Astrocyte of the cerebellum (primary cell): ENCODE measurements at regions not wholly inside any gene's neighbourhood (a gene's known extent, or its start where the extent isn't known, plus 50 kb on each side); places are given as distances from the start of the nearest gene placed in this dataset.

ENCODE experiments used
- DNase-seq: peaks from one replicate; pipeline ENCODE4 v3.0.0-alpha.2; 2011; ENCODE audit warnings: low read depth
- H3K4me3 ChIP-seq: 2 replicates; pipeline ENCODE4 v1.5.1; 2011; ENCODE audit warnings: mild to moderate bottlenecking, low read depth, low read length, moderate library complexity
- in situ Hi-C: cut with HindIII; loops from 2 replicates; pipeline ENCODE4 v1.10.0; 2017; ENCODE audit warnings: low sequenced_read_pairs
- TF ChIP-seq, protein P1 (sequence below): IDR thresholded peaks from 2 replicates; pipeline ENCODE4 v1.5.1; 2012; ENCODE audit warnings: low read length, low read depth, moderate library complexity, mild to moderate bottlenecking; ENCODE audit errors: missing control alignments

DNA sequence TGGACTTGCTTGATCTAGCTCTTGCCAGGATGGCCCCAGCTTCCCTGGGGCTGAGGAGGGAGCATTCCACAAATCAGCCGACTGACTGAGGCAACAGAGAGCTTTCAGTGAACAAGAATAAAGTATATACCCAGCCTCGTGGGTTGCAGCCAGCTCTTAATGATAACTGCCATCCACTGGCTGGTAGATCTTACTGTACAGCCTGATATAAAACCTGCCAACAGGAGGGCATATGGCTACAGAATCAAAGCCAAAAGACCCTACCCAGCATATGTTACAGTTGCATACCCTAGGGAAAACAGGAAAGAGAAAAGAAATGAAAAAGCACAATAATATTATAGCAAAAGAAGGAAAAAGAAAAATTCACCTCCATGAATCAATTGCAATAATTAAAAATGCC is 775.9 kb upstream of the KIF2B start:
- in situ Hi-C loops: no loop called here
- DNase-seq: no peak
- TF ChIP-seq, protein P1, sequence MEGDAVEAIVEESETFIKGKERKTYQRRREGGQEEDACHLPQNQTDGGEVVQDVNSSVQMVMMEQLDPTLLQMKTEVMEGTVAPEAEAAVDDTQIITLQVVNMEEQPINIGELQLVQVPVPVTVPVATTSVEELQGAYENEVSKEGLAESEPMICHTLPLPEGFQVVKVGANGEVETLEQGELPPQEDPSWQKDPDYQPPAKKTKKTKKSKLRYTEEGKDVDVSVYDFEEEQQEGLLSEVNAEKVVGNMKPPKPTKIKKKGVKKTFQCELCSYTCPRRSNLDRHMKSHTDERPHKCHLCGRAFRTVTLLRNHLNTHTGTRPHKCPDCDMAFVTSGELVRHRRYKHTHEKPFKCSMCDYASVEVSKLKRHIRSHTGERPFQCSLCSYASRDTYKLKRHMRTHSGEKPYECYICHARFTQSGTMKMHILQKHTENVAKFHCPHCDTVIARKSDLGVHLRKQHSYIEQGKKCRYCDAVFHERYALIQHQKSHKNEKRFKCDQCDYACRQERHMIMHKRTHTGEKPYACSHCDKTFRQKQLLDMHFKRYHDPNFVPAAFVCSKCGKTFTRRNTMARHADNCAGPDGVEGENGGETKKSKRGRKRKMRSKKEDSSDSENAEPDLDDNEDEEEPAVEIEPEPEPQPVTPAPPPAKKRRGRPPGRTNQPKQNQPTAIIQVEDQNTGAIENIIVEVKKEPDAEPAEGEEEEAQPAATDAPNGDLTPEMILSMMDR: no peak
- no peak overlapping the region for H3K4me3 ChIP-seq

DNA sequence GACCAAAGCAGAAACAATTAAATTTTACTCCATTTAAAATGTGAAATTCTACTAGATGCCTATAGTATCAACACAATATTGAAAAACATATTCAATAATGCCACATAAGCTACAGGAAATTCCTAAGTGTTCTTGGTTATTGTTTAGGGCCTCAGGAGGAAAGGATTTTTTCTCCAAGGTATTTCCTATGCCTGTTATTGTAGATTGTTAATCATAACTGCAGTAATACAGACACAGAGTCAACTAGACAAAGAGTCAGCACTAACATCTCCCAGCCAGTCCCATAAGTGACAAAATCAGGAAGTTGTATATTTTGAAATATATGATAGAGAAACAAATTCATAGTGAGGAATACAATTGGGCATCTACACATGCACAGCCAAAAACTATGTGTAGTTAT is 782.7 kb upstream of the KIF2B start:
- TF ChIP-seq, protein P1: no peak
- in situ Hi-C loops: no loop called here
- DNase-seq: no peak
- no peak overlapping the region for H3K4me3 ChIP-seq

DNA sequence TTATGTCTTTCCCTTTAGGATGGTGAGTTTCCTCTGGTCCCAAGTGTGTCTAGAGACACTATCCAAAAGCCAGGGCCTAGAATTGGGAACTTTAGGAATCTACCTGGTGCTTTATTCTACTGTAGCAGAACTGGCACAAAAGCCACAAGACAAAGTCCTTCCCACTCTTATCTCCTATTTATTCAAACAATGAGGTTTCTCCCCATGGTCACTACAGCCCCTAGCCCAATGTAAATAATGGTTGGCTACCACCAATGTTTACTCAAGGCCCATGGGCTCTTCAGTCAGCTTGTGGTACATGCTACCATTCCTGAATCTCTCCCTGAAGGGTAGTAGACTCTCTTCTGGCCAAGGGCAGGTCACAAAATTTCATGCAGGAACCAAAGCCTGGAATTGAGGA is 789.4 kb upstream of the KIF2B start:
- in situ Hi-C loops: no loop called here
- no peak for DNase-seq
- no peak overlapping the region for H3K4me3 ChIP-seq
- TF ChIP-seq, protein P1: no peak

DNA sequence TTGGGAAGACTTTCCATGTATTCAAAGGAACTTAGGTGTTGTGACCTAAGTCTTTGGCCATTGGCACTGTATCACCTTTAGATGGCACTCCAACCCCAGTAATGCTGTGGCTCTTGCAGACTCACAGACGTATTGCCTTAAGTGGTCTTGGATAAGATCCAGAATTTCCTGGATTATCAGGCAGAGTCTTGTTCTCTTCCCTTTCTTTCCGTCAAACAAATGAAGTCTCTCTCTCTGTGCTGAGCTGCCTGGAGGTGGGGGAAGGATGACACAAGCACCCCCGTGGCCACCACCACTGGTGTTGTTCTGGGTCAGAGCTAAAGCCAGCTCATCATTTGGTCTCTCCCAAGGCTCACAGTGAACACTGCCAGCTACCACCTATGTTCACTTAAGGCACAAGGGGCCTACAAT is 789.9 kb upstream of the KIF2B start:
- in situ Hi-C loops: no loop called here
- TF ChIP-seq, protein P1: peak; percentile 46
- peak; percentile 68 for DNase-seq
- no peak overlapping the region for H3K4me3 ChIP-seq

DNA sequence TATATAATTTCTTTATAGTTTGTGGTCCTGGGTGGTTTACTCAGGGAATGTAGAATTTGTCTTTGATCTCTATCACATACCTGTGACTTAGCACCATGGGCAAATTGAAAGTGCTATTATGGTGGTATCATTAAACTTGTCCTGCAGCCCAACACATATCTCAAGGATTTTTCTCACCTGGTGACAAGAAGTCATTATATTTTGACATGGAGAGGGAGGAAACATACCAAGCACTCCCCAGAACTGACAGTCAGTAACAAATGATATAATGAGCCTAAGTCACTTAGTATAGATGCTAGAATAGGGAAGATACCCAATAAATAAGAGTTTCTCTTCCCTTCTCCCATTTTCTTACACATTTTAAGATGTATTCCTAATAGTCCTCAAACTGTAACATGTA is 805.5 kb upstream of the KIF2B start:
- in situ Hi-C loops: no loop called here
- no peak overlapping the region for H3K4me3 ChIP-seq
- no peak for DNase-seq
- TF ChIP-seq, protein P1: no peak

DNA sequence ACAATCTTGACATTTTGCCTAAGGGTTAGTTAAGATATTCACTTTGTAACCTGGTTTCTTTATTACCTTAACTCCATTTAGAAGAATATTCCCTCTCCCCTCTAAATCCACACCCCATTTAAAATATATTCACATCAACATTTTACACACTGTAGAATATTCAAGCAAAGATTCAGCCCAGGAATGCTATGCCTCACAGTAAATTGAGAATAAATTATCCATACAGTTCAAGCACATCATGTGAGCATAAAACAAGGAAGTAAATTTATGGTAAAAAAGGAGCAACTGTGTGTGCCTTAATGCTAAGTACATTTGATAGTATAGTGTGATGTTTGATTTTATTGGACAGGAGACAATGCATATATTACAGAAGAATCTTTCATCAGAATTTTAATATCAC is 806.6 kb upstream of the KIF2B start:
- no peak overlapping the region for H3K4me3 ChIP-seq
- DNase-seq: no peak
- in situ Hi-C loops: no loop called here
- TF ChIP-seq, protein P1: no peak

DNA sequence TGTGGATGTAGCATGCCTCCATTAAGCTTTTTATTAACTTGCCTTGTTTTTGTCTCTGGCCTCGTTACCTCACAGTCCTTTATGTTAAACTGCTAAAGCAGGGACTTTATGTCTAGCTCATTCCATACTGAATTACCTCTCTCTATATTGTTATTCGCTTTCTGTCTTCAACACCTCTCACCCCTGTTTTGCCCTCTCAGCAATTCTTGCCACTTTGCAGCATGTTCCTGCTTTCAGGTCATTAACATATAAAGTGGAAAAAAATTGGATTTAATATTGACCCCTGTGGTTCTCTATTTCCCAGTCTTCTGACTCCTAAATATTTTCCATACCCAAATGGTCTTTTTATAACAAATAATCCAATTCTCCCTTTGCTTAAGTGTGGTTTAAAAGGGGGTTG is 810.4 kb upstream of the KIF2B start:
- TF ChIP-seq, protein P1: no peak
- H3K4me3 ChIP-seq: no peak overlapping the region
- in situ Hi-C loops: no loop called here
- no peak for DNase-seq
